Uterus (tissue), 3 donors: ENCODE measurements at regions not wholly inside any gene's neighbourhood (a gene's known extent, or its start where the extent isn't known, plus 50 kb on each side); places are given as distances from the start of the nearest gene placed in this dataset.

ENCODE experiments used
- DNase-seq, 2 donors: peaks; one replicate each; pipeline ENCODE4 v3.0.0-alpha.2; 2019 to 2020
- H3K27ac ChIP-seq, 2 donors: fragments of 200-600 bp; sonication (generic); 1 replicate in 1 of 2; 2 replicates in 1 of 2; pipeline ENCODE4 v1.5.1; 2016 to 2018
- H3K27me3 ChIP-seq, 2 donors: fragments of 200-600 bp; sonication (generic); one replicate each; pipeline ENCODE4 v1.5.1; 2018 to 2019; ENCODE audit warnings: control low read depth in 1 of 2
- H3K36me3 ChIP-seq, 2 donors: fragments of 200-600 bp; sonication (generic); one replicate each; pipeline ENCODE4 v1.5.1; 2019; ENCODE audit warnings: control low read depth in 1 of 2
- H3K4me1 ChIP-seq, 2 donors: fragments of 200-600 bp; sonication (generic); one replicate each; pipeline ENCODE4 v1.5.1; 2018 to 2019; ENCODE audit warnings: control low read depth in 1 of 2
- H3K4me3 ChIP-seq, 2 donors: fragments of 200-600 bp; sonication (generic); 1 replicate in 1 of 2; 2 replicates in 1 of 2; pipeline ENCODE4 v1.5.1; 2018 to 2019; ENCODE audit warnings: mild to moderate bottlenecking in 1 of 2
- H3K9me3 ChIP-seq, 2 donors: fragments of 200-600 bp; sonication (generic); one replicate each; pipeline ENCODE4 v1.5.1; 2019; ENCODE audit warnings: control low read depth in 1 of 2
- POLR2A ChIP-seq, 2 donors: fragments of 450-650 bp; IDR thresholded peaks; one replicate each; pipeline ENCODE4 v1.6.1; 2016; ENCODE audit warnings: antibody characterized with exemption in 2 of 2, mild to moderate bottlenecking in 1 of 2, moderate library complexity in 1 of 2
- intact Hi-C: fragments of 100-400 bp; cut with DNase I; formaldehyde crosslinking; loops from one replicate; pipeline ENCODE4 v1.15.1; 2023; ENCODE audit warnings: low total_unique reads
- TF ChIP-seq, protein P1 (sequence below), 4 experiments: fragments of 200-600 bp in 2 of 4; fragments of 450-650 bp in 2 of 4; sonication (generic) in 2 of 4; IDR thresholded peaks; one replicate each; pipeline ENCODE4 v1.5.1; 2016 to 2019; ENCODE audit warnings: antibody characterized with exemption in 4 of 4, mild to moderate bottlenecking in 2 of 4, moderate library complexity in 1 of 4
- donor health status: DM: yes; HTN: yes; CAD: no.

DNA sequence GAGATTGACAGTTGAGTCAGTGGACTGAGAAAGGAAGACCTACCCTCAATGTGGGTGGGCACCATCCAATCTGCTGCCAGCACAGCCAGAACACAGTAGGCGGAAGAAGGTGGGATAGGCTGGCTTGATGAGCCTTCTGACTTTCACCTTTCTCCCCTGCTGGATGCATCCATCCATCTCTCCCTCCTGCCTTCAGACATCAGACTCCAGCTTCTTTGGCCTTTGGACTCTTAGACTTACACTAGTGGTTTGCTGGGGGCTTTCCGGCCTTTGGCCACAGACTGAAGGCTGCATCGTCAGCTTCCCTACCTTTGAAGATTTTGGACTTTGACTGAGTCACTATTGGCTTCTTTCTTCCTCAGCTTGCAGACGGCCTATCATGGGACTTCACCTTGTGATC lies 456.5 kb upstream of the MIS18BP1 start:
- intact Hi-C loops, result no loop called here

DNA sequence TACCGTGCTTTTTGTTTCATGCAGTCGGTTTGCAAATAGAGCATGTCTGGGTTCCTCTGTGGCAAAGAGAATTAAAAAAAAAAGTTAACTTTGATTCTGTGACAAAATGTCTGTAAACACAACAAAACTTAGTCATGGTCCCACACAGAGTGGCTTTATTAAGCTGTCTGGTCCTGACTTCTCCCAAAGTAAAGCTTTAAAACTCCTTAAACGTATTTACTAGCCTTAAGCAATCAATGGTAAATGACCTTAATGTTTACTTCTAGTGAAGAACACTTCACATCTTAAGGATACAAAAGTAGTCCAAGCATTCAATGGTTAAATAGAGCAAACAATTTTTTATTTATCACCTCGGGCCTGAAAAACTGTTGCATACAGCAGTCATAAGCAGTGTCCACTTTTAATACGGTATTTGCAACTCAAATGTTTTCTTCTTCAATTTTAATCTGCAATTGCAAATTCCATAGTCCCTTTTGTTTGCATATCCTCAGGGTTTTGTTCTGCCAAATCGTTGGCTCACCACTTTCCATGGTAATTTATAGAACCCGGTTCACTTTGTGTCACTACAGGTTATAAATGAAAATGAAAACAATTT lies 453.0 kb upstream of the MIS18BP1 start:
- H3K9me3 ChIP-seq, result no peaks in the 10 kb centered on the region
- TF ChIP-seq POLR2A (IDR thresholded peaks at IDR 0.05), result no peak
- TF ChIP-seq, protein P1, sequence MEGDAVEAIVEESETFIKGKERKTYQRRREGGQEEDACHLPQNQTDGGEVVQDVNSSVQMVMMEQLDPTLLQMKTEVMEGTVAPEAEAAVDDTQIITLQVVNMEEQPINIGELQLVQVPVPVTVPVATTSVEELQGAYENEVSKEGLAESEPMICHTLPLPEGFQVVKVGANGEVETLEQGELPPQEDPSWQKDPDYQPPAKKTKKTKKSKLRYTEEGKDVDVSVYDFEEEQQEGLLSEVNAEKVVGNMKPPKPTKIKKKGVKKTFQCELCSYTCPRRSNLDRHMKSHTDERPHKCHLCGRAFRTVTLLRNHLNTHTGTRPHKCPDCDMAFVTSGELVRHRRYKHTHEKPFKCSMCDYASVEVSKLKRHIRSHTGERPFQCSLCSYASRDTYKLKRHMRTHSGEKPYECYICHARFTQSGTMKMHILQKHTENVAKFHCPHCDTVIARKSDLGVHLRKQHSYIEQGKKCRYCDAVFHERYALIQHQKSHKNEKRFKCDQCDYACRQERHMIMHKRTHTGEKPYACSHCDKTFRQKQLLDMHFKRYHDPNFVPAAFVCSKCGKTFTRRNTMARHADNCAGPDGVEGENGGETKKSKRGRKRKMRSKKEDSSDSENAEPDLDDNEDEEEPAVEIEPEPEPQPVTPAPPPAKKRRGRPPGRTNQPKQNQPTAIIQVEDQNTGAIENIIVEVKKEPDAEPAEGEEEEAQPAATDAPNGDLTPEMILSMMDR (IDR thresholded peaks at IDR 0.05), result no peak
- intact Hi-C loops, result no loop called here
- no peak for DNase-seq
- H3K4me1 ChIP-seq, result no peaks in the 10 kb centered on the region
- H3K27ac ChIP-seq, result no peak overlapping the region
- no peaks in the 10 kb centered on the region for H3K36me3 ChIP-seq
- H3K27me3 ChIP-seq, result no peaks in the 10 kb centered on the region
- no peak overlapping the region for H3K4me3 ChIP-seq

More for the DNA sequence above, 456.5 kb upstream of the MIS18BP1 start:
- no peak for DNase-seq
- TF ChIP-seq, protein P1 (IDR thresholded peaks at IDR 0.05), result no peak
- no peak for TF ChIP-seq POLR2A (IDR thresholded peaks at IDR 0.05)
- H3K36me3 ChIP-seq, result no peaks in the 10 kb centered on the region
- no peaks in the 10 kb centered on the region for H3K4me1 ChIP-seq
- no peaks in the 10 kb centered on the region for H3K9me3 ChIP-seq
- H3K27me3 ChIP-seq, result no peaks in the 10 kb centered on the region
- H3K27ac ChIP-seq, result no peak overlapping the region
- no peak overlapping the region for H3K4me3 ChIP-seq

DNA sequence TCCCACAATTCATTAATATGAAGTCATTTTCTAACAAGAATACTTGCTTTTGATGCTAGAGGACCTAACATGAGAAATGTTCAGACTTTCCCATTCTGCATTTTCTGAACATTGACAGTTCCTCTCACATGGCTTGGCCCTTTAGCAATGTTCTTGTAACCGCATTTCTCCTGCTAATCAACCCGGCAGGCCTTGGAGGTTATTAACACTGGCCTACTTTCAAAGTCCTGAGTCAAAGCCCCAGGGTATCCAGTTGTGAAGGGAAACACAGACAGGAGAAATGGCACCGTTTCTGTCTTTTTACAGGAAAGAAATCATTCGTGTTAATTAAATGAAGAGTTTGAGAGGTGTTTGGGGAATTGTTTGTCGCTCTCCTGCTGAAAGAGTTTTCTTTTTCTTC lies 446.5 kb upstream of the MIS18BP1 start:
- no peaks in the 10 kb centered on the region for H3K36me3 ChIP-seq
- H3K4me1 ChIP-seq, result no peaks in the 10 kb centered on the region
- H3K27ac ChIP-seq, result no peak overlapping the region
- DNase-seq, result no peak
- intact Hi-C loops, result no loop called here
- no peaks in the 10 kb centered on the region for H3K27me3 ChIP-seq
- no peak for TF ChIP-seq POLR2A (IDR thresholded peaks at IDR 0.05)
- TF ChIP-seq, protein P1 (IDR thresholded peaks at IDR 0.05), result no peak
- no peaks in the 10 kb centered on the region for H3K9me3 ChIP-seq
- H3K4me3 ChIP-seq, result no peak overlapping the region

DNA sequence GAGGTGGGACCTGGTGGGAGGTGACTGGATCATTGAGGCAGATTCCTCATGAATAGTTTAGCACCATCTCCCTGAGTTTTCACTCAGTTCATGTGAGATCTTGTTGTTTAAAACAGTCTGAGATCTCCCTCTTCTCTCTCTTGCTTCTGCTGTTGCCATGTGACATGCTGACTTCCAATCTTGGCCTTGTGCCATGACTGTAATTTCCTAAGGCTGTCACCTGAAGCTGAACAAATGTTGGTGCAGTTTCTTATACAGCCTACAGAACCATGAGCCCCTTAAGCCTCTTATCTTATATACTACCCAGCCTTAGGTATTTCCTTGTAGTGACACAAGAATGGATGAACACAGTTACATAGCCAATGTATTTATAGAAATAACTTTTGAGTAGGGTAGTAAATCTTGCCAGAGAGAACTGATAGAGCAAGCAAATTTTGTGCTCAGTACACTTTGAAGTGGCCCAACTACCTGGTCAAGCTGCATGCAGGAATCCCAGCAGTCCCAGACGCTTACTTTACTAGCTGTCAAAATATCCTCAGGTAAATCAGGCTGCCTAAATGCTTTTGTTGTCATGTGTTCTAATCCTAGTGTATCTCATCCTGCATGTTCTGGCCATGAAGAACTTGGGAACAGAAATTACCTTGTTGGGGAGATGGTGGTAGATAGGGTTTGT lies 445.6 kb upstream of the MIS18BP1 start:
- no peaks in the 10 kb centered on the region for H3K27me3 ChIP-seq
- no peaks in the 10 kb centered on the region for H3K9me3 ChIP-seq
- no peak for DNase-seq
- no peak for TF ChIP-seq POLR2A (IDR thresholded peaks at IDR 0.05)
- TF ChIP-seq, protein P1 (IDR thresholded peaks at IDR 0.05), result no peak
- intact Hi-C loops, result no loop called here
- H3K4me3 ChIP-seq, result no peak overlapping the region
- no peaks in the 10 kb centered on the region for H3K4me1 ChIP-seq
- H3K36me3 ChIP-seq, result no peaks in the 10 kb centered on the region
- H3K27ac ChIP-seq, result no peak overlapping the region

DNA sequence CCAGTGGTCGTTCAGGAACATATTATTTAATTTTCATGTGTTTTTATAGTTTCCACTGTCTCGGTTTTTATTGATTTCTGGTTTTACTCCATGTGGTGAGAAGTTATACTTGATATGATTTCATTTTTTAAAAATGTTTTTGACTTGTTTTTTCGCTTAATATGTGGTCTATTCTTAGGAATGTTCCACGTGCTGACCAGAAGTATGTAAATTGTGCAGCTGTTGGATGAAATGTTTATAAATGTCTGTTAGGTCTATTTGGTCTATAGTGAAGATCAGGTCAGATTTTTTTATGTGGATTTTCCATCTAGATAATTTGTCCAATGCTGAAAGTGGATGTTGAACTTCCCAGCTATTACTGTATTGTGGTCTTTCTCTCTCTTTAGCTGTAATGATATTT lies 433.8 kb upstream of the MIS18BP1 start:
- DNase-seq, result no peak
- Histone ChIP-seq H3K4me3 (no peak overlapping the region), H3K36me3 (no peaks in the 10 kb centered on the region), H3K27ac (no peak overlapping the region), H3K9me3 (no peaks in the 10 kb centered on the region), H3K4me1 (no peaks in the 10 kb centered on the region), H3K27me3 (no peaks in the 10 kb centered on the region)
- TF ChIP-seq, protein P1 (IDR thresholded peaks at IDR 0.05), result no peak
- TF ChIP-seq POLR2A (IDR thresholded peaks at IDR 0.05), result no peak
- intact Hi-C loops, result no loop called here
